ENCODE measurements at regions not wholly inside any gene's neighbourhood (a gene's known extent, or its start where the extent isn't known, plus 50 kb on each side); places are given as distances from the start of the nearest gene placed in this dataset.

- no peaks in the 10 kb centered on the region for H3K79me2 ChIP-seq (ENCODE audit: control insufficient read depth, insufficient read depth, low read length)
- no peaks in the 10 kb centered on the region for H3K27me3 ChIP-seq (ENCODE audit: control insufficient read depth, extremely low read depth, insufficient read depth, low read length)
- no peaks in the 10 kb centered on the region for H4K20me1 ChIP-seq (ENCODE audit: control insufficient read depth, extremely low read depth, insufficient read depth, low read length)
- FAIRE-seq (no peak), DNase-seq (ENCODE audit: low read depth, low spot score) (no peak)
- H3K4me2 ChIP-seq (ENCODE audit: control insufficient read depth, extremely low read depth, insufficient read depth, low read depth, low read length) = no peak overlapping the region
- no peaks in the 10 kb centered on the region for H3K9me3 ChIP-seq (ENCODE audit: control insufficient read depth, low read depth, low read length)
- H3K4me1 ChIP-seq (ENCODE audit: control insufficient read depth, extremely low read depth, insufficient read depth, low read length) = no peaks in the 10 kb centered on the region
- no peak overlapping the region for H2AFZ ChIP-seq (ENCODE audit: control insufficient read depth, low read length)
- H3K4me3 ChIP-seq (ENCODE audit: control insufficient read depth in 2 of 3, extremely low read depth in 1 of 3, insufficient read depth in 2 of 3, low read depth in 1 of 3, low read length in 3 of 3) = no peak overlapping the region
- no peak overlapping the region for H3K9ac ChIP-seq (ENCODE audit: control insufficient read depth, extremely low read depth, insufficient read depth, low read length)
- dilution Hi-C loops (cut with MboI; ENCODE audit: extremely low pct_ligation_motif_present, low sequenced_read_pairs) = no loop called here
- no peaks in the 10 kb centered on the region for H3K36me3 ChIP-seq (ENCODE audit: control insufficient read depth in 2 of 2, extremely low read depth in 1 of 2, insufficient read depth in 2 of 2, low read length in 2 of 2)
- H3K9me1 ChIP-seq (ENCODE audit: control insufficient read depth, extremely low read depth, insufficient read depth, low read length) = no peaks in the 10 kb centered on the region
- H3K27ac ChIP-seq (ENCODE audit: control insufficient read depth, insufficient read depth, low read length) = no peak overlapping the region
- TF ChIP-seq CTCF (optimal IDR thresholded peaks at IDR 0.05 in 1 of 3, IDR thresholded peaks at IDR 0.05 in 1 of 3, conservative IDR thresholded peaks at IDR 0.05 in 1 of 3; ENCODE audit: extremely low read depth in 1 of 3, insufficient read depth in 2 of 3, low read length in 3 of 3) = no peak
- no peak for TF ChIP-seq EZH2 (IDR thresholded peaks at IDR 0.05; ENCODE audit: low read length)
Measured at GRCh38 chr9:119044806-119045205, 324.4 kb downstream of the BRINP1 start.

DNA sequence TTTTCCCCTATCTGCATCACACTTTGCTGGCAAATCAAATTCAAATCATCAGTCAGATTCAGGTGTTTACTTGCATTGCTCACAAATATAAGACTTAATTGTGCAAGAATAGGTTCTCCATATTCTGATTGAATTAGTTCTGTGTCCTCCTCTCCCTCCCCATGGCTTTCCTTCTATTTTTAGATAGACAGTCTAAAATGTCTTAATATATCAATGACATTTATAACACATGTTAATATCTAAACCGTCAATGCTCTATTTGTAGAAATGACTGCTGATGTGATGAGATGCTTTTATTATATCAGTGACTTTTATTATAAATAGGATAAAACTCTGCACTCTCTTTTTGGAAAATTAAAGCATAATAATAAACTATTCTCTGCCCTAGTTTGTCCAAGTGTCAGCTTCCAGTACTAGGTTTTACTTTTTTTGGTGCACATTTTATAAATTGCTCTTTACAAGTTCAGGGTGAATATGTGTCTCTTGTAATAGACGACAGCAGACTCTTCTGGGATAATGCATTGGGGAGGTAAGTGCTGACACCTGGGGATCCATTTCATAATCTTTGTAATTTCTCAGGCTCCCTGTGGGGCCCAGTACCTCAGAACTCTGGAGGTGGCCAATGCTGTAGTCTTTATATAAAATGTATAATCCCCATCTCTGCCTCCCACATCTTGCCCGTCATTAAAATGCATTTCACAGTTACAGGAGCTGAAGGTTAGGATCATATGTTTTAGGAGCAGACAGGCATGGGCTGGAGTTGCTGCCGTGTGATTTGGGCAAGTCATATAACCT, 321.5 kb downstream of the BRINP1 start:
- dilution Hi-C loops (cut with MboI; ENCODE audit: extremely low pct_ligation_motif_present, low sequenced_read_pairs) = no loop called here
- no peak for FAIRE-seq
- H4K20me1 ChIP-seq (ENCODE audit: control insufficient read depth, extremely low read depth, insufficient read depth, low read length) = no peaks in the 10 kb centered on the region
- H3K4me2 ChIP-seq (ENCODE audit: control insufficient read depth, extremely low read depth, insufficient read depth, low read depth, low read length) = no peak overlapping the region
- no peak overlapping the region for H3K9ac ChIP-seq (ENCODE audit: control insufficient read depth, extremely low read depth, insufficient read depth, low read length)
- H3K79me2 ChIP-seq (ENCODE audit: control insufficient read depth, insufficient read depth, low read length) = no peaks in the 10 kb centered on the region
- no peak for TF ChIP-seq EZH2 (IDR thresholded peaks at IDR 0.05; ENCODE audit: low read length)
- TF ChIP-seq CTCF (optimal IDR thresholded peaks at IDR 0.05 in 1 of 3, IDR thresholded peaks at IDR 0.05 in 1 of 3, conservative IDR thresholded peaks at IDR 0.05 in 1 of 3; ENCODE audit: extremely low read depth in 1 of 3, insufficient read depth in 2 of 3, low read length in 3 of 3) = no peak
- no peaks in the 10 kb centered on the region for H3K36me3 ChIP-seq (ENCODE audit: control insufficient read depth in 2 of 2, extremely low read depth in 1 of 2, insufficient read depth in 2 of 2, low read length in 2 of 2)
- no peak overlapping the region for H3K27ac ChIP-seq (ENCODE audit: control insufficient read depth, insufficient read depth, low read length)
- no peak overlapping the region for H2AFZ ChIP-seq (ENCODE audit: control insufficient read depth, low read length)
- H3K9me1 ChIP-seq (ENCODE audit: control insufficient read depth, extremely low read depth, insufficient read depth, low read length) = no peaks in the 10 kb centered on the region
- no peaks in the 10 kb centered on the region for H3K27me3 ChIP-seq (ENCODE audit: control insufficient read depth, extremely low read depth, insufficient read depth, low read length)
- peaks cover 2% of the 10 kb centered on the region for H3K4me1 ChIP-seq (ENCODE audit: control insufficient read depth, extremely low read depth, insufficient read depth, low read length)
- no peak overlapping the region for H3K4me3 ChIP-seq (ENCODE audit: control insufficient read depth in 2 of 3, extremely low read depth in 1 of 3, insufficient read depth in 2 of 3, low read depth in 1 of 3, low read length in 3 of 3)
- no peak for DNase-seq (ENCODE audit: low read depth, low spot score)
- no peaks in the 10 kb centered on the region for H3K9me3 ChIP-seq (ENCODE audit: control insufficient read depth, low read depth, low read length)
